Activated naive CD4-positive, alpha-beta T cell treated with anti-CD3 and anti-CD28 coated beads, Interleukin-2, amount 50 U/mL, for 72 hours (primary cell): ENCODE measurements at regions not wholly inside any gene's neighbourhood (a gene's known extent, or its start where the extent isn't known, plus 50 kb on each side); places are given as distances from the start of the nearest gene placed in this dataset.
"Not testable (repeated sequence)": the region's sequence is repeated elsewhere in the genome, so short reads cannot be mapped to it uniquely, and the experiment has no call there.

Source experiments
- ATAC-seq, 2 donors: fragments of 150-1000 bp; cut with Tn5 transposase; 2 replicates each; pipeline ENCODE4 v1.10.0; 2021; ENCODE audit warnings: mild to moderate bottlenecking in 2 of 2, moderate library complexity in 2 of 2
- DNase-seq, 2 donors: peaks; one replicate each; pipeline ENCODE4 v3.0.0; 2021 to 2022; ENCODE audit warnings: low spot score in 2 of 2
- H3K27ac Mint-ChIP-seq, 2 donors: one replicate each; pipeline ENCODE4 v1.8.0; 2022; ENCODE audit warnings: mild to moderate bottlenecking in 2 of 2, mixed read lengths in 2 of 2
- H3K36me3 Mint-ChIP-seq, 2 donors: one replicate each; pipeline ENCODE4 v1.8.0; 2022; ENCODE audit warnings: mixed read lengths in 2 of 2
- H3K9me3 Mint-ChIP-seq, 2 donors: one replicate each; pipeline ENCODE4 v1.8.0; 2022; ENCODE audit warnings: mixed read lengths in 2 of 2

DNA sequence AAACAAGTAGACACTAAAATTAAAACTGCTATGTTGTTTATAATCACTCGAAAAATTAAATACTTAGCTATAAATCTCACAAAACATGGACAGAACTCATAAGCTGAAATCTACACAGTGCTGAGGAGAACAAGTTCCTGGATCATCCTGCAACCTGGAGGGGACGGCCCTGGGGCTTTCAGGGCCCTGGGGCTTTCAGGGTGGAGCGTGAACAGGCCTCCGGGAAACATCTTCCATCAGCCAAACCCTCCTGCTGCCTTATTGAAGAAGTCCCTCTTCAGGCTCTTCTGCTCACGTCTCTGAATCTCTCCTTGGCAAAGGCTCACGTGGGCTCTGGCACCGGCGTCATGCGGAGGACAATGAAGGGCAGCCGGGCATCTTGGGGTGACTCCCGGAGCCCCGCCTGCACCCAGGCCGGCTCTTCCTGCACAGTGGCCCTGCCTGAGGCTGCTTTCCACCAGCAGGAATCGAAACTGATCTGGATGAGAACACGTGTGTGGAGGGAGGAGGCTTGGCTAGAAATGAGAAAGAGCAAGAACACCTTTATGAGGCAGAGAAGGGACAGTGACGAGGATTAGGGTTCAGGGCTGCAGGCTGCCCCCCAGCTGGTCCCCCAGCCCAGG is 127.3 kb downstream of the CDRT15L2 start:
- Mint-ChIP-seq H3K27ac (no peak overlapping the region), H3K36me3 (no peaks in the 10 kb centered on the region), H3K9me3 (no peaks in the 10 kb centered on the region)
- ATAC-seq (peak in 1 of 2 donors; percentile 34), DNase-seq (no peak)

DNA sequence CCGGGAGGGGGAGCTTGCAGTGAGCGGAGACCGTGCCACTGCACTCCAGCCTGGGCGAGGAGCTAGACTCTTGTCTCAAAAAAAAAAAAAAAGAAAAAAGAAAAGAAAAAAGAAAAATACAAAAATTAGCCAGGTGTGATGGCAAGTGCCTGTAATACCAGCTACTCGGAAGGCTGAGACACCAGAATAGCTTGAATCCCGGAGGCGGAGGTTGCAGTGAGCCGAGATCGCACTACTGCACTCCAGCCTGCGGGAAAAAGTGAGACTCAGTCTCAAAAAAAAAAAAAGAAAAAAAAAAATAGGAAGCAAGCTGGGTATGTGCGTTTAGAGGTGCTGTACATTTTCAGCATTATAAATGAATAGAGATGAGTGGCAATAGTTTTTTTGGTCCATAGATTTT is 129.3 kb downstream of the CDRT15L2 start:
- DNase-seq, ATAC-seq, H3K36me3 Mint-ChIP-seq, H3K9me3 Mint-ChIP-seq, H3K27ac Mint-ChIP-seq: not testable (repeated sequence)

DNA sequence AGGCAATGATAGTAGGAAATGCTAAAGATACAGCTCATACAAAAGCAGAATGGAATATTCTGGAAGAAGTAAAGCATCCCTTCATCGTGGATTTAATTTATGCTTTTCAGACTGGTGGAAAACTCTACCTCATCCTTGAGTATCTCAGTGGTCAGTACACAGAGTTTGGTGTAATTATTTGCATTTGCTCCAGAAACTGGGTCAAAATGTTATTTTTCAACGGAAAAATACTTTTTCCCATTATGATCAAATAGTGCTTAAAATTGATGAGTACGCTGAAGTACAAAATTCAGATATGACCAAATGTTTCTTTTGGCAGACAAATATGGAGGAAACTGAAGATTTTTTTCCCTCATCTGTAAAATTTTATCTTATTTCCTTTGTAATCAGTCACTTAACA is 137.0 kb downstream of the CDRT15L2 start:
- H3K36me3 Mint-ChIP-seq, ATAC-seq, H3K9me3 Mint-ChIP-seq, H3K27ac Mint-ChIP-seq, DNase-seq: not testable (repeated sequence)

DNA sequence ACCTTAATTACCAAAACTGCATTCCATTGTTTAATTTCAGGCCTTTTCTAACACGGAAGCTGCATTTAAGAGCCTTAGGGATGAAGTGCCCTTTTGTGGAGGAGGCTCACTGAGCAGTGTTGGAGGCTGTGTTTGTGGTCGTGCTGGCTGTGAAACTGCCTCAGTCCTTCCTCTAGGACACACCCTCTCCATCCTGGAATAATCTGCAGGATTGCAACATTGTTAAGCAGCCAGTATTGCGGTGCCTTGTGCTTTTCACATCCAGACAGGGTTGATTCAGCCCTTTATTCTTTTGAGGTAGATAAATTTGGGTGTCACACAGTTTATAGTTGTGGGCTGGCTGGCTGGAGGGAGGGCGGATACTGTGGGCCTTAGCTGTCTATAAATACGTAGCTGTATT is 141.6 kb downstream of the CDRT15L2 start:
- Mint-ChIP-seq H3K27ac (no peak overlapping the region), H3K36me3 (no peaks in the 10 kb centered on the region), H3K9me3 (no peaks in the 10 kb centered on the region)
- DNase-seq (no peak), ATAC-seq (no peak)

DNA sequence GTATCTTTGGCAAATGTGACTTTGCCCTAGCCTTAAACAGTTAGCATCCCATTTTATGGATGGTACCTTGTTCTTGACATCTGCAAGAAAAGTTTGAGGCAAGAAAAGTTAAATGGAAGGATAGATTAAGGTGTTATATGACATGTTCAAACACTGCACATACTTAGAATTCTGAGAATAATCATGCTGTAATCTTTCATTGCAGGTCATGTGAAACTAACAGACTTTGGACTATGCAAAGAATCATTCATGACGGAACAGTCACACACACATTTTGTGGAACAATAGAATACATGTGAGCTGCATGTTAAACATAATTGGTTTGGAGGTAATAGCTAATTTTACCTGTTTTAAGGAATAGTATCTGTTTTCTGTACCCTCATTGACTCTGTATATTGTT is 144.9 kb downstream of the CDRT15L2 start:
- not testable (repeated sequence) for ATAC-seq, H3K36me3 Mint-ChIP-seq, H3K27ac Mint-ChIP-seq

DNA sequence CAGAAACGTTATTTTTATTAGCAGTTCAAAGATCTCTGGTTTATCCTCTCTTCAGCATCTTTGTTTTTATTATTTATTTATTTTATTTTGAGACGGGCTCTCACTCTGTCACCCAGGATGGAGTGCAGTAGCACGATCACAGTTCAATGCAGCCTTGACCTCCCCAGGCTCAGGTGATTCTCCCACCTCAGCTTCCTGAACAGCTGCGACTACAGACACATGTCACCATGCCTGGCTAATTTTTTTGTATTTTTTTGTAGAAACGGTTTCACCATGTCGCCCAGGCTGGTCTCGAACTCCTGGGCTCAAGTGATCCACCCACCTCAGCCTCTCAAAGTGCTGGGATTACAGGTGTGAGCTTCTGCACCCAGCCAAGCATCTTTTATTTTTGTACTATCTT is 147.7 kb downstream of the CDRT15L2 start:
- not testable (repeated sequence) for DNase-seq, H3K27ac Mint-ChIP-seq, H3K36me3 Mint-ChIP-seq, H3K9me3 Mint-ChIP-seq, ATAC-seq

More for the DNA sequence above, 144.9 kb downstream of the CDRT15L2 start:
- not testable (repeated sequence) for DNase-seq, H3K9me3 Mint-ChIP-seq

DNA sequence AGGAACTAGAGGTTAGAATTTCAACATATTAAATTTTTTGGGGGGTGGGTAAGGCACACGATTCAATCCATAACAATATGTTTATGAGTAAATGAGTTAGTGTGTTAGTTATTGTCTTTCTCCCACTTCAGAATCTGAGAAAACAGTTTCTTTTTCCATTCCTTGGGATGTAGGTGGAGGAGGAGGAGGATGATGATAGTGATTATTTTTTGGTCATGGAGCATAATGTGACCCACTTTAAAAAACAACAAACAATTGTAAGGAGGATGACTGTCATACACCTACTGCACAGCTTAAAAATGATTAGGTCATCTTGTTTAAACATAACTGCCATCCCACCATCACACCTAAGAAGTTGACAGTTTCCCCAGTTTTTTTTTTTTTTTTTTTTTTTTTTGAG is 148.7 kb downstream of the CDRT15L2 start:
- no peaks in the 10 kb centered on the region for H3K36me3 Mint-ChIP-seq
- no peaks in the 10 kb centered on the region for H3K9me3 Mint-ChIP-seq
- ATAC-seq (no peak), DNase-seq (no peak)
- no peak overlapping the region for H3K27ac Mint-ChIP-seq

DNA sequence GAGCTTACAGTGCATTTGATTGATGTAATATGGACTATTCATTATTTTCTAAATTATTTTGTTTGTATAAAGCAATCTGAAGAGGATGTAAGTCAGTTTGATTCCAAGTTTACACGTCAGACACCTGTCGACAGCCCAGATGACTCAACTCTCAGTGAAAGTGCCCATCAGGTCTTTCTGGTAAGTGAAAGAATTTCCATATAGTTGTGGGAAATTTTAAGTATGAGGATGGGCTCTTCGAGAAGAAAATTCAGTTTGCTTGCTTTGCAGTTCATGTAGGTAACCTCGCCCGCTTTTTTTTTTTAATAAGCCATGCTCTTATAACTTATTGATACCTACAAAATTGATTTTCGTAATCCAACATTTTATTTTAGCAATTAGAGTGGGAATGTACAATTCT is 151.6 kb downstream of the CDRT15L2 start:
- not testable (repeated sequence) for H3K36me3 Mint-ChIP-seq, DNase-seq, H3K27ac Mint-ChIP-seq, ATAC-seq, H3K9me3 Mint-ChIP-seq

DNA sequence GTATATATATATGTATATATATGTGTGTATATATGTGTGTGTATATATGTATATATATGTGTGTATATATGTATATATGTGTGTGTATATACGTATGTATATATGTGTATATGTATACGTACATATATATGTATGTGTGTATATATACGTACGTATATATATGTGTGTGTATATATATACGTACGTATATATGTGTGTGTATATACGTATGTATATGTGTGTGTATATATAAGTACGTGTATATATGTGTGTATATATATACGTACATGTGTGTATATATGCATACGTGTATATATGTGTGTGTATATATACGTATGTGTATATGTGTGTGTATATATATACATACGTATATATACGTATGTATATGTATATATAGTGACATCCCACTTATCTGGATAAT is 154.4 kb downstream of the CDRT15L2 start:
- no peaks in the 10 kb centered on the region for H3K9me3 Mint-ChIP-seq
- no peak overlapping the region for H3K27ac Mint-ChIP-seq
- DNase-seq: no peak
- no peaks in the 10 kb centered on the region for H3K36me3 Mint-ChIP-seq
- no peak for ATAC-seq

DNA sequence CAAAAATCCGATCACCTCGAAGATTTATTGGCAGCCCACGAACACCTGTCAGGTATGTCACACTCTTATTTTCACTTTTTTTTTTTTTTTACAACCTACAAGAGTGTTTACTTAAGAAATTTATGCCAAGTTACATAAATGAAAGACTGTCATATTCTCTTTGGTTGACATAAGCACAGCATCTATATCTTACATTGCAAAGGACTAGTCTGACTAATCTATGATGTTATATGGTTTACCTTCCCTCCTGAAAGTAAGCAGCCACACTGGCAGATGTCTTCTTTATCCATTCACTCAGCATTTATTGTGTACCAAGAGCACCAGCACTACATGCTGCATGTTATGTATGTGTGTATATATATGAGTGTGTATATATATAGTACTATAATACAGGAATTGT is 156.3 kb downstream of the CDRT15L2 start:
- DNase-seq (no peak), ATAC-seq (no peak)
- Mint-ChIP-seq H3K27ac (no peak overlapping the region), H3K36me3 (no peaks in the 10 kb centered on the region), H3K9me3 (no peaks in the 10 kb centered on the region)

DNA sequence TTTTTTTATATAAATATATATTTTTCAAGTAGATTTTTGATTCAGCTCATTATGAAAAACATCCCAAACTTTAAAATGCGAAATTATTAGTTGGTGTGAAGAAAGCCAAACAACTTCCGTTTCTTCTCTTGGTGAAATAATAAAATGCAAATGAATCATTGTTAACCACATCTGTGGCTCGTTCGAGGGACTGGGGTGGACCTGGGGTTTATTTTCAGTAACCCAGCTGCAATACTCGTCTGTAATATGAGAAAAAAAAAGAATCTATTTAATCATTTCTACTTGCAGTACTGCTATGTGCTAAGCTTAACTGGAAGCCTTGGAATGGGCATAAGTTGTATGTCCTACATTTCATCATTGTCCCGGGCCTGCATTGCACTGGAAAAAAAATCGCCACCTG is 158.1 kb downstream of the CDRT15L2 start:
- not testable (repeated sequence) for H3K27ac Mint-ChIP-seq, ATAC-seq, DNase-seq, H3K36me3 Mint-ChIP-seq, H3K9me3 Mint-ChIP-seq

DNA sequence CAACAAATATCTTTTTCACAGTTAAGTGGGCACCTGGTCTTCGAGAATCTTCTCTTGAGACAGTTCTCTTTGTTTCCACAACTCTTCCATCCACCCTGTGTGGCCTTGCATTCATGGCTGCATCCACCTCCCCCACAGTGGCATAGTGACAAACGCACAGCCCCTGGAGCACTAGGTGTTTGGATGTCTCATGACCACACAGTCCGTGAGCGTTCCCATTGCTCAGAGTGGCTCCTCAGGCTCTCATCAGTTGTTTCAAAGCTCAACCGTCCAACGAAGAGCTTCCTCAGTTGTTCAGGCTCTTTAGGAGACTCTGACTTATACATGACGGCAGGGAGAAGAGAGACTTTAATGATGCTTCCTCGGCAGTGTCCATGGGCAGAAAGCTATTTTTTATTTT is 191.6 kb downstream of the CDRT15L2 start:
- DNase-seq (no peak), ATAC-seq (no peak)
- Mint-ChIP-seq H3K9me3 (no peaks in the 10 kb centered on the region), H3K27ac (no peak overlapping the region), H3K36me3 (no peaks in the 10 kb centered on the region)

DNA sequence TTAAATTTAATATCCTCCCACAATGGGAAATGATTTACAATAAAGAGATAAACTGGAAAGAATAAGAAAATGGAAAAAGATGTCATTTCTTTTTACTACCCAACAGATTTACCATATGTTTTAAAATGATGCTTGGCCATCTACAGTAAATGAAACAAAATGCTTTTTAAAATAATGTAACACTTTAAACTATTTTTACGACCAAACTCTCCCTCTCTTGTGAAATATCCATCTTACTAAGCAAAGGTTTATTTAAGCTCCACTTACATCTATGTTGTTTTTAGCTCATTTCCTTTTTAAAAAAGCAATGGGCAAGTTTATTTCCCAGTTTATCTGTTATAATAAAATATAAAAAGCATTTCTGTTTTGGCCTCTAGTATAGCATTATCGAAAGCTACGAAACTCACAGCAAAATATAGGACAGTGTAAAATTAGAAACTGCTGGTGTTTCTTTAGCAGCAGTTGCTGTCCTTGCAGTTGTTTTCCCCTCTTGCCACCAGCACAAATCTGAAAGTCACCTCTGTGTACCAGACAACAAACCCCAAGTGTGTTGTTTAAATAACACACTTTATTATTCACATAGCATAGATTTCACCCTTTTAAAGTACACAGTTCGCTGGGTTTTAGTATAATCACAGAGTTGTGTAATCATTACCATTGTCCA is 195.1 kb downstream of the CDRT15L2 start:
- Mint-ChIP-seq H3K9me3 (no peaks in the 10 kb centered on the region), H3K27ac (no peak overlapping the region), H3K36me3 (no peaks in the 10 kb centered on the region)
- ATAC-seq (no peak), DNase-seq (no peak)

DNA sequence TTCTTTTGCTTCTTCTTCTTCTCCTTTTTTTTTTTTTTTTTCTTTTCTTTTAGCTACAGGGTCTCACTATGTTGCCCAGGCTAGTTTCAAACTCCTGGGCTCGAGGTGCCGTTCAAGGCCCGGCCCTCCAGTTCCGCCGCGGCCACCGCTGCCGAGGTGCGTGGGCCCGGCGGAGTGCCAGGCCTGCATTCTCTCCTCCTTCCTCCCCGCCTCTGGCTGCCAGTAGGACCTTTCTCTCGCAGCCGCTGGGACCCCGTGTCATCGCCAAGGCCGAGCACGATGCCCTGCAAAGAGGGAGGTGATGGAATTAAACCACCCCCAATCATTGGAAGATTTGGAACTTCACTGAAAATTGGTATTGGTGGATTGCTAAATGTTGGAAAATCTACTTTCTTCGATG is 195.8 kb downstream of the CDRT15L2 start:
- Mint-ChIP-seq H3K9me3 (no peaks in the 10 kb centered on the region), H3K27ac (no peak overlapping the region), H3K36me3 (no peaks in the 10 kb centered on the region)
- no peak for DNase-seq
- no peak for ATAC-seq

DNA sequence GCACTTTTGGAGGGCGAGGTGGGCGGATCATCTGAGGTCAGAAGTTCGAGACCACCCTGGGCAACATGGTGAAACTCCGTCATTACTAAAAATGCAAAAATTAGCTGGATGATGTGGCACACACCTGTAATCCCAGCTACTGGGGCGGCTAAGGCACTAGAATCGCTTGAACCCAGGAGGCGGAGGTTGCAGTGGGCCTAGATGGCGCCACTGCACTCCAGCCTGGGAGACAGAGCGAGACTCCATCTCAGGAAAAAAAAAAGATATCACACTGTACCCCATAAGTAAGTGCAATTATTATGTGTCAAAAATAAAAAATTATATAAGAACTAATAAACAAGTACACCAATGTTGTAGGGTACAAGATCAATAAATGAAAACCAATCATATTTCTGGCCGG is 200.0 kb downstream of the CDRT15L2 start:
- Mint-ChIP-seq H3K36me3 (no peaks in the 10 kb centered on the region), H3K9me3 (no peaks in the 10 kb centered on the region), H3K27ac (no peak overlapping the region)
- ATAC-seq (no peak), DNase-seq (no peak)

DNA sequence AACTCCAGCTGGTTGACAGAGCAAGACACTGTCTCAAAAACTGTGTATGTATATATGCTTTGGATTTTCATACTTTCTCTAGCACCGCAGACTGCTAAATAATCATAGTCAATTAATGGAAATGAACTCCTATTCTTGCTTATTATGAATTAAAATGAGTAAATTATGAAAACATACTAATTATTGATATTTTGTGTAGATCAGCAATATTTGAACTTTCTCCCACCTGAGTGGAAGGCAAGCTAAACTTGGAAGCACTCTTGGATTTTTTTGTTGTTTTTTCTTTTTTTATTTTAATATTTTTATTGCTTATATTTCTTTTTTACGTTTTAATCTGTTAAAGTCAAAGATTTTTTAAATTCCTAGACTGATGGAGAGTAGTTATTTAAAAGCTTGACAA is 201.7 kb downstream of the CDRT15L2 start:
- H3K27ac Mint-ChIP-seq: no peak overlapping the region
- no peaks in the 10 kb centered on the region for H3K36me3 Mint-ChIP-seq
- ATAC-seq: no peak

DNA sequence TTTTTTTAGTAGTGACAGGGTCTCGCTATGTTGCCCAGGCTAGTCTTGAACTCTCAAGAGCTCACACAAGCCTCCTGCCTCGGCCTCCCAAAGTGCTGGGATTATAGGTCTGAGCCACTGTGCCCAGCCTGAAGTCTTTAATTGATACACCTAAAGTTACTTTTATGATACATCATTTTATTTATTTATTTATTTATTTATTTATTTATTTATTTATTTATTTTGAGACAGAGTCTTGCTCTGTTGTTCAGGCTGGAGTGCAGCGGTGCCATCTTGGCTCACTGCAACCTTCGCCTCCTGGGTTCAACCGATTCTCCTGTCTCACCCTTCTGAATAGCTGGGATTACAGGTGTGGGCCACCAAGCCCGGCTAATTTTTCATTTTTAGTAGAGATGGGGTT is 202.3 kb downstream of the CDRT15L2 start:
- H3K27ac Mint-ChIP-seq, DNase-seq, ATAC-seq, H3K36me3 Mint-ChIP-seq, H3K9me3 Mint-ChIP-seq: not testable (repeated sequence)

More for the DNA sequence above, 201.7 kb downstream of the CDRT15L2 start:
- no peaks in the 10 kb centered on the region for H3K9me3 Mint-ChIP-seq
- DNase-seq: no peak

DNA sequence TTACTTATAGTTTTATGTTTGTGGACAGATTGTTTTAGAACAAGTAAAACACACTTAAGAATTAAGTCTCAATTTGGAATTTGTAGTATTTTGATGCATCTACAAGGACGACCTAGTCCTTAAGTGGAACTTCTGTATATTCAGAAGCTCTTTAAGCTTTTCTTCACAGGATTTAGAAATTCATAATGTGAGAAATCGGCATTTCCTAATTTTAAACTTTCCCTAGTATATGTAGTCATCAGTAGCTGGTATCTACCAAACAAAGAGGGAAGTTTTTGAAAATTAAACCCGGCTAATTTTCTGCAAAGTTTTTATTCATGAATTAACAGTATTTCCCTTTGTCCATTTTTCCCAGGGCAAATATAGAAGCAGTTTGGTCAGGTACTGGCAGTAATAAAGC is 203.6 kb downstream of the CDRT15L2 start:
- ATAC-seq (no peak), DNase-seq (no peak)
- Mint-ChIP-seq H3K9me3 (no peaks in the 10 kb centered on the region), H3K36me3 (no peaks in the 10 kb centered on the region), H3K27ac (no peak overlapping the region)
